NCI-H2196 treated with DMSO at 0.1 percent for 48 hours (cell line): ENCODE measurements at regions not wholly inside any gene's neighbourhood (a gene's known extent, or its start where the extent isn't known, plus 50 kb on each side); places are given as distances from the start of the nearest gene placed in this dataset.

Experiments used
- DNase-seq: peaks from one replicate; lab custom pipeline; 2025; ENCODE audit not compliant: unreplicated experiment; lab: John Stamatoyannopoulos, UW

GRCh38 chr2:186431306-186431705, 54.8 kb upstream of the ZC3H15 start:
- no peak for DNase-seq

GRCh38 chr2:186433040-186433439, 53.0 kb upstream of the ZC3H15 start:
- DNase-seq, result no peak

- DNase-seq, result no peak
Observed at GRCh38 chr2:186433777-186434432, 52.2 kb upstream of the ZC3H15 start.
